GM18867 (cell line): ENCODE measurements at regions not wholly inside any gene's neighbourhood (a gene's known extent, or its start where the extent isn't known, plus 50 kb on each side); places are given as distances from the start of the nearest gene placed in this dataset.

ENCODE experiments used
- ATAC-seq: cut with Tn5 transposase; IDR thresholded peaks from one replicate; pipeline ENCODE4 v1.9.1; 2021; ENCODE audit warnings: mild to moderate bottlenecking, moderate library complexity; ENCODE audit not compliant: unreplicated experiment

GRCh38 chr12:58814036-58814435 lies 106.3 kb downstream of the LRIG3 start:
- ATAC-seq: no peak

GRCh38 chr12:58815235-58815634 lies 105.1 kb downstream of the LRIG3 start:
- ATAC-seq: no peak

- no peak for ATAC-seq
Measured at GRCh38 chr12:58818546-58818945, 101.8 kb downstream of the LRIG3 start.

- no peak for ATAC-seq
Measured at GRCh38 chr12:58819345-58819744, 101.0 kb downstream of the LRIG3 start.

GRCh38 chr12:58819985-58820384 lies 100.3 kb downstream of the LRIG3 start:
- ATAC-seq: no peak
